Heart left ventricle (tissue), 16 donors: ENCODE measurements at regions not wholly inside any gene's neighbourhood (a gene's known extent, or its start where the extent isn't known, plus 50 kb on each side); places are given as distances from the start of the nearest gene placed in this dataset.

ENCODE experiments used
- ATAC-seq, 4 donors: fragments of 200-7000 bp; cut with Tn5 transposase; one replicate each; pipeline ENCODE4 v1.9.1; 2020 to 2022; ENCODE audit warnings: moderate library complexity in 4 of 4, mild to moderate bottlenecking in 3 of 4, moderate number of reproducible peaks in 1 of 4
- DNase-seq, 5 donors: peaks; one replicate each; pipeline ENCODE4 v3.0.0-alpha.2; 2020
- H3K27ac ChIP-seq, 12 donors: fragments of 200-600 bp; sonication (generic) in 4 of 12; one replicate each; pipeline versions ENCODE4 v1.5.0 to v1.8.0; 2016 to 2022; ENCODE audit warnings: mild to moderate bottlenecking in 2 of 12
- H3K27me3 ChIP-seq, 9 donors: fragments of 200-600 bp; sonication (generic) in 2 of 9; one replicate each; pipeline versions ENCODE4 v1.5.1 to v1.8.0; 2016 to 2022; ENCODE audit warnings: mild to moderate bottlenecking in 3 of 9
- H3K36me3 ChIP-seq, 9 donors: fragments of 200-600 bp; sonication (generic) in 2 of 9; one replicate each; pipeline versions ENCODE4 v1.5.0 to v1.8.0; 2018 to 2022; ENCODE audit warnings: mild to moderate bottlenecking in 2 of 9
- H3K4me1 ChIP-seq, 12 donors: fragments of 200-600 bp; sonication (generic) in 4 of 12; one replicate each; pipeline versions ENCODE4 v1.5.0 to v1.8.0; 2016 to 2022; ENCODE audit warnings: mild to moderate bottlenecking in 3 of 12
- H3K4me3 ChIP-seq, 12 donors: fragments of 200-600 bp; sonication (generic) in 4 of 12; one replicate each; pipeline versions ENCODE4 v1.5.0 to v1.8.0; 2017 to 2022; ENCODE audit warnings: mild to moderate bottlenecking in 9 of 12, moderate library complexity in 4 of 12
- H3K9me3 ChIP-seq, 12 donors: fragments of 200-600 bp; sonication (generic) in 4 of 12; one replicate each; pipeline versions ENCODE4 v1.5.0 to v1.8.0; 2016 to 2022; ENCODE audit warnings: mild to moderate bottlenecking in 1 of 12
- CTCF ChIP-seq, 12 donors: fragments of 200-600 bp; sonication (generic) in 4 of 12; IDR thresholded peaks; one replicate each; pipeline versions ENCODE4 v1.5.0 to v1.8.0; 2018 to 2022; ENCODE audit warnings: antibody characterized with exemption in 12 of 12, mild to moderate bottlenecking in 5 of 12
- POLR2A ChIP-seq, 2 donors: fragments of 450-650 bp; IDR thresholded peaks; one replicate each; pipeline ENCODE4 v1.6.1; 2017; ENCODE audit warnings: antibody characterized with exemption in 2 of 2, mild to moderate bottlenecking in 2 of 2, moderate library complexity in 2 of 2
- WGBS, 4 donors: extraction: QIAGEN DNeasy Blood & Tissue Kit in 2 of 4; methylation state at CpG; one replicate each; pipeline versions ENCODE4 v1.1.5 to v1.1.7; 2013 to 2018; 5-methylcytosine and 5-hydroxymethylcytosine counted together
- intact Hi-C, 10 donors: fragments of 100-400 bp; cut with DNase I; formaldehyde crosslinking; loops; one replicate each; pipeline versions ENCODE4 v1.11.1 to v1.14.2; 2022
- donor health status: ischemic (EF 13 %, LVEDD 7.1; RV severe dilation, severe dysfunction).
- donor health status: healthy with polysubstance abuse.
- donor health status: DM: no; HTN: yes; CAD: no.
- donor health status: DM: no; HTN: no; CAD: no.
- donor health status: ischemic (EF 25% LVEDD 6.9; RV normal size, moderate dysfunction).
- donor health status: ischemic (EF 25% LVEDD 5.7; RV mildly dilated, moderate dysfunction).
- donor health status: healthy.
- donor health status: DM: yes; HTN: yes; CAD: no.
- donor health status: ischemic (EF 35%, LVEDD 5.7; RV mildly dilated, moderate dysfunction).
- donor health status: nonischemic (EF 11% LVEDD 7.7; RV severe dilation, severe dysfunction).
- donor health status: DM: yes; HTN: yes; CAD: no.
- donor health status: PGD.
- donor health status: ischemic (EF 29% LVEDD 5.4; RV normal size, mild dysfunction).
- donor health status: nonischemic (EF 23%, LVEDD 6.1; RV moderate dilation, normal function).

- no peaks in the 10 kb centered on the region for H3K4me1 ChIP-seq
- no peak for ATAC-seq
- peaks cover 0 to 13% (median 0%) of the 10 kb centered on the region in 12 donors for H3K9me3 ChIP-seq
- intact Hi-C loops = no loop called here
- H3K4me3 ChIP-seq = no peak overlapping the region
- no peak for TF ChIP-seq POLR2A (IDR thresholded peaks at IDR 0.05)
- no peak for TF ChIP-seq CTCF (IDR thresholded peaks at IDR 0.05)
- 75 to 86% (median 81%) methylated on average over 3 of the region's 3 CpGs for WGBS, 4 donors
- no peaks in the 10 kb centered on the region for H3K36me3 ChIP-seq
- DNase-seq = no peak
- peak overlapping the region in 1 of 12 donors; percentile 39 for H3K27ac ChIP-seq
- no peaks in the 10 kb centered on the region for H3K27me3 ChIP-seq
Measured at GRCh38 chr6:130575557-130575956, 209.7 kb downstream of the TMEM200A start.

GRCh38 chr6:130575971-130576370 lies 210.2 kb downstream of the TMEM200A start:
- Histone ChIP-seq H3K9me3 (peaks cover 0 to 11% (median 0%) of the 10 kb centered on the region in 12 donors), H3K4me3 (no peak overlapping the region), H3K36me3 (no peaks in the 10 kb centered on the region), H3K4me1 (no peaks in the 10 kb centered on the region), H3K27me3 (no peaks in the 10 kb centered on the region), H3K27ac (peak overlapping the region in 1 of 12 donors; percentile 61)
- 77 to 95% (median 84%) methylated on average over 2 of the region's 2 CpGs for WGBS, 4 donors
- TF ChIP-seq CTCF (IDR thresholded peaks at IDR 0.05) = no peak
- no peak for TF ChIP-seq POLR2A (IDR thresholded peaks at IDR 0.05)
- ATAC-seq (no peak), DNase-seq (no peak)
- intact Hi-C loops = no loop called here

- DNase-seq = no peak
- intact Hi-C loops = no loop called here
- ATAC-seq = no peak
- no peaks in the 10 kb centered on the region for H3K4me1 ChIP-seq
- peaks cover 0 to 4% (median 0%) of the 10 kb centered on the region in 12 donors for H3K9me3 ChIP-seq
- WGBS, 4 donors = 55 to 63% (median 60%) methylated on average over 8 of the region's 8 CpGs
- H3K36me3 ChIP-seq = no peaks in the 10 kb centered on the region
- H3K27ac ChIP-seq = peak overlapping the region in 1 of 12 donors; percentile 34
- TF ChIP-seq POLR2A (IDR thresholded peaks at IDR 0.05) = no peak
- no peak for TF ChIP-seq CTCF (IDR thresholded peaks at IDR 0.05)
- peaks cover 0 to 4% (median 0%) of the 10 kb centered on the region in 9 donors for H3K27me3 ChIP-seq
- no peak overlapping the region for H3K4me3 ChIP-seq
Measured at GRCh38 chr6:130577178-130577919, 211.5 kb downstream of the TMEM200A start.

- 78 to 83% (median 80%) methylated on average over 3 of the region's 3 CpGs for WGBS, 4 donors
- intact Hi-C loops = no loop called here
- TF ChIP-seq POLR2A (IDR thresholded peaks at IDR 0.05) = no peak
- TF ChIP-seq CTCF (IDR thresholded peaks at IDR 0.05) = no peak
- Histone ChIP-seq H3K27ac (no peak overlapping the region), H3K4me3 (no peak overlapping the region), H3K4me1 (no peaks in the 10 kb centered on the region), H3K9me3 (peaks cover 0 to 3% (median 0%) of the 10 kb centered on the region in 12 donors), H3K36me3 (no peaks in the 10 kb centered on the region), H3K27me3 (peaks cover 0 to 7% (median 0%) of the 10 kb centered on the region in 9 donors)
- ATAC-seq (no peak), DNase-seq (no peak)
Measured at GRCh38 chr6:130578713-130579112, 212.9 kb downstream of the TMEM200A start.
